ENCODE measurements at regions not wholly inside any gene's neighbourhood (a gene's known extent, or its start where the extent isn't known, plus 50 kb on each side); places are given as distances from the start of the nearest gene placed in this dataset.

DNA sequence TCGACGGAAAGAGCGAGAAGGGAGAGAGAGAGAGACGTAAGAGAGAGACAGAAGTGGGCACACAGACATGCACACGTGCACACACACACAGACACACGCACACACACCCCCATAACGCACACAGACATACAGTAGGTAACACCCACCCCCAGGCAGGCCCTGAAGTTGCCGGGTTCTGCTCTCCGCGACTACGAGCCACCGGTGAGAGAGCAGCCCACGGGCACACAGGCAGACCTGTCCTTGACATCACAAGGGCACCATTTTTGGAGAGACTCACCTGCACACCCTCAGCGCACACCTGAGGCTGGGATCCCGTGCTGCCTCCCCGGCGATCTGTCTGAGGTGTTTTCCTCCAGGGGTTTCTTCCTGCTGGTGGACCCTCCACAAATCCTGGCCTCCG is 1171.0 kb upstream of the PCDH10 start:
- no peaks in the 10 kb centered on the region for H3K4me1 ChIP-seq (ENCODE audit: control insufficient read depth, extremely low read depth, insufficient read depth, low read length)
- no peaks in the 10 kb centered on the region for H4K20me1 ChIP-seq (ENCODE audit: control insufficient read depth, extremely low read depth, insufficient read depth, low read length)
- no peaks in the 10 kb centered on the region for H3K9me1 ChIP-seq (ENCODE audit: control insufficient read depth, extremely low read depth, insufficient read depth, low read length)
- no peak overlapping the region for H3K27ac ChIP-seq (ENCODE audit: control insufficient read depth, insufficient read depth, low read length)
- no peak overlapping the region for H3K9ac ChIP-seq (ENCODE audit: control insufficient read depth, extremely low read depth, insufficient read depth, low read length)
- dilution Hi-C loops (cut with MboI; ENCODE audit: extremely low pct_ligation_motif_present, low sequenced_read_pairs): no loop called here
- no peak overlapping the region for H3K4me2 ChIP-seq (ENCODE audit: control insufficient read depth, extremely low read depth, insufficient read depth, low read depth, low read length)
- TF ChIP-seq, protein P1, sequence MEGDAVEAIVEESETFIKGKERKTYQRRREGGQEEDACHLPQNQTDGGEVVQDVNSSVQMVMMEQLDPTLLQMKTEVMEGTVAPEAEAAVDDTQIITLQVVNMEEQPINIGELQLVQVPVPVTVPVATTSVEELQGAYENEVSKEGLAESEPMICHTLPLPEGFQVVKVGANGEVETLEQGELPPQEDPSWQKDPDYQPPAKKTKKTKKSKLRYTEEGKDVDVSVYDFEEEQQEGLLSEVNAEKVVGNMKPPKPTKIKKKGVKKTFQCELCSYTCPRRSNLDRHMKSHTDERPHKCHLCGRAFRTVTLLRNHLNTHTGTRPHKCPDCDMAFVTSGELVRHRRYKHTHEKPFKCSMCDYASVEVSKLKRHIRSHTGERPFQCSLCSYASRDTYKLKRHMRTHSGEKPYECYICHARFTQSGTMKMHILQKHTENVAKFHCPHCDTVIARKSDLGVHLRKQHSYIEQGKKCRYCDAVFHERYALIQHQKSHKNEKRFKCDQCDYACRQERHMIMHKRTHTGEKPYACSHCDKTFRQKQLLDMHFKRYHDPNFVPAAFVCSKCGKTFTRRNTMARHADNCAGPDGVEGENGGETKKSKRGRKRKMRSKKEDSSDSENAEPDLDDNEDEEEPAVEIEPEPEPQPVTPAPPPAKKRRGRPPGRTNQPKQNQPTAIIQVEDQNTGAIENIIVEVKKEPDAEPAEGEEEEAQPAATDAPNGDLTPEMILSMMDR (optimal IDR thresholded peaks at IDR 0.05 in 1 of 3, IDR thresholded peaks at IDR 0.05 in 1 of 3, conservative IDR thresholded peaks at IDR 0.05 in 1 of 3; ENCODE audit: extremely low read depth in 1 of 3, insufficient read depth in 2 of 3, low read length in 3 of 3): no peak
- TF ChIP-seq EZH2 (IDR thresholded peaks at IDR 0.05; ENCODE audit: low read length): no peak
- no peak overlapping the region for H2AFZ ChIP-seq (ENCODE audit: control insufficient read depth, low read length)
- H3K36me3 ChIP-seq (ENCODE audit: control insufficient read depth in 2 of 2, extremely low read depth in 1 of 2, insufficient read depth in 2 of 2, low read length in 2 of 2): no peaks in the 10 kb centered on the region
- no peak for DNase-seq (ENCODE audit: low read depth, low spot score)
- H3K27me3 ChIP-seq (ENCODE audit: control insufficient read depth, extremely low read depth, insufficient read depth, low read length): no peaks in the 10 kb centered on the region
- peaks cover 4% of the 10 kb centered on the region for H3K9me3 ChIP-seq (ENCODE audit: control insufficient read depth, low read depth, low read length)
- no peak for FAIRE-seq
- H3K79me2 ChIP-seq (ENCODE audit: control insufficient read depth, insufficient read depth, low read length): no peaks in the 10 kb centered on the region
- no peak overlapping the region for H3K4me3 ChIP-seq (ENCODE audit: control insufficient read depth in 2 of 3, extremely low read depth in 1 of 3, insufficient read depth in 2 of 3, low read depth in 1 of 3, low read length in 3 of 3)

DNA sequence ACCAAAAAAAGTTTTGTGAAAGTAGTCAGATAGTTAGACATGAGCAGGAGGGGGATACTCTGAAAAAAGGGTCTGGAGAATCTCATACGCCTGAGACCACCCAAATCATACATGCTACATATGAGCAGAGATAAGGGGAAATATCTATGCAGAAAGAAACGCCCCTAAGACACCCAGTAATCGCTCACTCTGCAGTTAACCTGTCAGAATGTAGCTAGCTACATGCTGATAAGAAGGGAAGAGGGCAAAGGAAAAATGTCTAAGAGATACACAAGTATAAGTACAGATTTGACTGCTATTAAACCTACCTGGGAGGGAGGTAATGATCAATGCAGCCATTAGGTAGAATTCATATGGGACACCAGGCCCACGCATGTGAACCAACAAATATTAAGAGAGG is 1159.5 kb upstream of the PCDH10 start:
- Histone ChIP-seq H3K9me3 (ENCODE audit: control insufficient read depth, low read depth, low read length) (no peaks in the 10 kb centered on the region), H3K9me1 (ENCODE audit: control insufficient read depth, extremely low read depth, insufficient read depth, low read length) (no peaks in the 10 kb centered on the region), H3K27me3 (ENCODE audit: control insufficient read depth, extremely low read depth, insufficient read depth, low read length) (no peaks in the 10 kb centered on the region), H3K4me1 (ENCODE audit: control insufficient read depth, extremely low read depth, insufficient read depth, low read length) (no peaks in the 10 kb centered on the region), H3K36me3 (ENCODE audit: control insufficient read depth in 2 of 2, extremely low read depth in 1 of 2, insufficient read depth in 2 of 2, low read length in 2 of 2) (no peaks in the 10 kb centered on the region), H2AFZ (ENCODE audit: control insufficient read depth, low read length) (no peak overlapping the region), H3K4me3 (ENCODE audit: control insufficient read depth in 2 of 3, extremely low read depth in 1 of 3, insufficient read depth in 2 of 3, low read depth in 1 of 3, low read length in 3 of 3) (no peak overlapping the region), H3K79me2 (ENCODE audit: control insufficient read depth, insufficient read depth, low read length) (no peaks in the 10 kb centered on the region), H4K20me1 (ENCODE audit: control insufficient read depth, extremely low read depth, insufficient read depth, low read length) (no peaks in the 10 kb centered on the region), H3K4me2 (ENCODE audit: control insufficient read depth, extremely low read depth, insufficient read depth, low read depth, low read length) (no peak overlapping the region), H3K9ac (ENCODE audit: control insufficient read depth, extremely low read depth, insufficient read depth, low read length) (no peak overlapping the region), H3K27ac (ENCODE audit: control insufficient read depth, insufficient read depth, low read length) (no peak overlapping the region)
- no peak for TF ChIP-seq EZH2 (IDR thresholded peaks at IDR 0.05; ENCODE audit: low read length)
- TF ChIP-seq, protein P1 (optimal IDR thresholded peaks at IDR 0.05 in 1 of 3, IDR thresholded peaks at IDR 0.05 in 1 of 3, conservative IDR thresholded peaks at IDR 0.05 in 1 of 3; ENCODE audit: extremely low read depth in 1 of 3, insufficient read depth in 2 of 3, low read length in 3 of 3): no peak
- DNase-seq (ENCODE audit: low read depth, low spot score): no peak
- dilution Hi-C loops (cut with MboI; ENCODE audit: extremely low pct_ligation_motif_present, low sequenced_read_pairs): no loop called here
- no peak for FAIRE-seq
